HG03432 (cell line): ENCODE measurements at regions not wholly inside any gene's neighbourhood (a gene's known extent, or its start where the extent isn't known, plus 50 kb on each side); places are given as distances from the start of the nearest gene placed in this dataset.

Experiments
- ATAC-seq: cut with Tn5 transposase; IDR thresholded peaks from one replicate; pipeline ENCODE4 v1.9.1; 2021; ENCODE audit warnings: mild to moderate bottlenecking, moderate library complexity; ENCODE audit not compliant: unreplicated experiment

DNA sequence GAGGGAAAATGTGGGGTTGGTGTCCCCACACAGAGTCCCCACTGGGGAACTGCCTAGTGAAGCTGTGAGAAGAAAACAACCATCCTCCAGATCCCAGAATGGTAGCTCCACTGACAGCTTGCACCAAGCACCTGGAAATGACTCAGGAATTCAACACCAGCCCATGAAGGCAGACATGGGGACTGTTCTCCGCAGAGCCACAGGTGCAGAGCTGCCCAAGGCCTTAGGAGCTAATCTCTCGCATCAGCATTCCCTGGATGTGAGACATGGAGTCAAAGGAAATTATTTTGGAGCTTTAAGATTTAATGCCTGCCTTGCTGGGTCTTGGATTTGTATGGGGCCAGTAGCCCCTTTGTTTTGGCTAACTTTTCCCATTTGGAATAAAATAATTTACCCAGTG is 367.9 kb downstream of the FAM133A start:
- ATAC-seq, result no peak

- no peak for ATAC-seq
These were observed 371.7 kb downstream of the FAM133A start for GRCh38 chrX:94045724-94046123.

DNA sequence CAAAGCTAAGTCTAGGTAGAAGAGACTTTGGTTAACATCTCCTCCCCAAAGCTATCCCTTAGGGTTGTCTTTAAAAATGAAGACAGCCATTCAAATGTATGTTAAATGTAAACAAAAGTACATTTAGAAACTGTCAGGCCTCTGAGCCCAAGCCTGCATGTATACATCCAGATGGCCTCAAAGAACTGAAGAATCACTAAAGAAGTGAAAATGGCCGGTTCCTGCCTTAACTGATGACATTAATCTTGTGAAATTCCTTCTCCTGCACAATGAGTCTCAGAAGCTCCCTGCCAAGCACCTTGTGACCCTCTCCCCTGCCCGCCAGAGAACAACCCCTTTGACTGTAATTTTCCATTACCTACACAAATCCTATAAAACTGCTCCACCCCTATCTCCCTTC is 377.9 kb downstream of the FAM133A start:
- ATAC-seq, result no peak

DNA sequence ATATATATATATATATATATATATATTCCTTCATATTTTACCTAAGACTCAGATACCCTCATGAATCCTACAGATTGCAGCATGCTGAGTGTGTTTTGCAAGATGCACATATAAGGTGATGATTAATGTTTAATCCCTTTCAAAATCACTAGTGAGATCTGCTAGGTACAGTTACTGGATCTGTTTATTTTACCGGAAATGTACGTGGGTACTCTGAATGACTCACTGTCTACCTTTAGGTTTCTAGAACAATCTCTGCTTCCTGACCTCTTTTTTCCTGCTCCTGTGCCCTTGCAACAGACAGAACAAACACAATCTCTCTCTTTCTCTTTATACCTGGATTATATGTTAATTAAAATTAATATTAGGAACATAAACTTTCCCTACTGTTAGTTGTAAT is 379.6 kb downstream of the FAM133A start:
- ATAC-seq, result no peak

DNA sequence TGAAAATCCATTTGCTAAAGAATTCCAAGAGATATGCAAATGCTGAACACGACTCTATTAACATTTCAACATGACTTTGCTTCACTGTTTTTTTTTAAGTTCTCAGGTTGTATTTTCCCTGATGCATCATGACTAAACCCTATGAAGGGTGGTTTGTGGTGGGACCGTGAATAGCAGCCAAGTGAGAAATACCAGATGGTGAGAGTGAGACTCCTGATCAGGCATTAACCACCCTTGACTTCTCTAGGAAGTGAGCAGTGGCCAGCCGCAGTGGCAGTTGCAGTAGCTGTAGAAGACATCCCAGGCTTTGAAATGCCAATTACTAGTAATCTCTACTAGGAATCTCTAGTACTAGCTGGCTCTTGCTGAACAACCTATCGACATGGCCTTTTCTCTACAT is 383.4 kb downstream of the FAM133A start:
- ATAC-seq, result no peak

DNA sequence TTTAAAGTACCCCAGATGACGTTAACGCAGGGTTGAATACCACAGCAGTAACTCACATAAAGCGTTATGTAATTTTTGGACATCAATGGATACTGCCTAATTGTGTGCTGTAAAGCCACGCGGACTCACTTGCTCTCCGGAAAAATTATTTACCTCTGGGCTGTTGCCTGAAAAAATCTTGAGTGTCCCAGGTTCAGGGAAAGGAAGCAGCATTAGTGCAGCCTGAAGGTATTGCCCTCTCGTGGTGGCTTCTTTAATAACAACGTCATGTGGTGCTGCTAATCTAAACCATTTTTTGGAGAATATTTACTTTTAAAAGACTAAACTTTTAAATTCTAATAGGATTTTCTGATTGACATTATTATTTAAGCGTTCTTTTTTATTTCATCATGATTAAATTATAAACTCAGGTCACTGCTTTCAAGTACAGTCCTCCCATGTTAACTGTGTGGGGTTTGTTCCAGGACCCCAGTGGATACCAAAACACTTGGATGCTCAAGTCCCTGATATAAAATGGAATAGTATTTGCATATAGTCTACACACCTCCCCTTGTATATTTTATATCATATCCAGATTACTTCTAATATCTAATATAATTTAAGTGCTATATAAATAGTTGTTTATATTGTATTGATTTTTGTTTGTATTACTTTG is 384.8 kb downstream of the FAM133A start:
- no peak for ATAC-seq

DNA sequence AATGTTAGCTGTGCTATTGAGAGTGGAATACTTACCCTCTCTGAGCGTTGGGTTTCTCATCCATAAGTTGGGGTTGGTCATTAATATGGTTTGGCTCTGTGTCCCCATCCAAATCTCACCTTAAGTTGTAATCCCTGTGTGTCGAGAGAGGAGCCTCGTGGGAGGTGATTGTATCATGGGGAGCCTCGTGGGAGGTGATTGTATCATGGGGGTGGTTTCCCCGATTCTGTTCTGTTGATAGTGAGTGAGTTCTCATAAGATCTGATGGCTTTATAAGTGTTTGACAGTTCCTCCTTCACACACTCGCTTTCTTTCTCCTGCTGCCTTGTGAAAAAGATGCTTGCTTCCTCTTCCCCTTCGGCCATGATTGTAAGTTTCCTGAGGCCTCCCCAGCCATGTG is 391.1 kb downstream of the FAM133A start:
- ATAC-seq, result no peak

DNA sequence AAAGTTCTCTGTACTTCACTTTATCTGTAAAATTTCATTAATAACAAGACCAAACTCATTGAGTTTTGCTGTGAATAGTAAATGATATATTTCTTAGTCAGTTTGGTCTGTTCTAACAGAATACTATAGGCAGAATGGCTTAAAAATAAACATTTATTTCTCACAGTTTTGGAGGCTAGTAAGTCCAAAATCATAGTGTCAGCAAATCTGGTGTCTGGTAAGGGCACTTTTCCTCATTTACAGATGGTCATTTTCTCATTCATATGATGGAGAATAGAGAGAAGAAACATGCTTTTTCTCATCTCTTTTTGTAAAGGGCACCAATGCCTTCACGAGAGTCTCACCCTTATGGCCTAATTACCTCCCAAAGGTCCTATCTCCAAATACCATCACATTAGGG is 415.1 kb downstream of the FAM133A start:
- no peak for ATAC-seq

DNA sequence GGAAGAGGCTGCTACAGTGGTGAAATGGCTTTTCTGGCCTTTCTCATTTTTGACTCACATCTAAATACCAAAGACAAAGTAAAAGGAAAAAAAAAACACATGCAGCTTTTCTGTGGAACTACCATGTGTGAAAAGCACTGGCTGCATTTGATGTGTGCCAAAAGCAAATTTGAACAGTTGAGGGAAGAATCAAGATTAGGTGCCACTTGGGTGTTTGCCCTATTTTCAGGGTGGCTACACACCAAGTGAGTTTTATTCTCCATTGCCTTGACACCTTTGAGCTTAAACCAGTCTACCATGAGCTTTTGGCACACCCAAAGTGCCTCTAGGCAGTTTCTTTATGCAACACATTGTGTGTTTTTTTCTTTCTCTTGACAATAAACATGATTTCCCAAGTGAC is 423.9 kb downstream of the FAM133A start:
- no peak for ATAC-seq

GRCh38 chrX:94107981-94108380 is 434.0 kb downstream of the FAM133A start:
- no peak for ATAC-seq

- ATAC-seq, result no peak
These were observed 440.4 kb downstream of the FAM133A start for GRCh38 chrX:94114362-94114761.

DNA sequence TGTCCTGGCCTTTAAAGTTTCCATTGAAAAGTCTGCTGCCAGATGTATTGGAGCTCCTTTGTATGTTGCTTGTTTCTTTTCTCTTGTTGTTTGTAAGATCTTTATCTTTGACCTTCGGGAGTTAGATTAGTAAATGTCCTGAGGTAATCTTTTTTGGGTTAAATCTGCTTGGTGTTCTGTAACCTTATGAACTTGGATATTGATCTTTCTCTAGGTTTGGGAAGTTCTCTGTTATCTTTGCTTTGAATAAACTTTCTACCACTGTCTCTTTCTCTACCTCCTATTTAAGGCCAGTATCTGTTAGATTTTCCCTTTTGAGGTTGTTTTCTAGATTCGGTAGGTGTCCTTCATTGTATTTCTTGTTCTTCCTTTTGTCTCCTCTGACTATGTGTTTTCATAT is 447.8 kb downstream of the FAM133A start:
- ATAC-seq, result no peak

- no peak for ATAC-seq
These were observed 449.1 kb downstream of the FAM133A start for GRCh38 chrX:94123062-94123461.

- no peak for ATAC-seq
These were observed 489.0 kb downstream of the FAM133A start for GRCh38 chrX:94162971-94163370.

DNA sequence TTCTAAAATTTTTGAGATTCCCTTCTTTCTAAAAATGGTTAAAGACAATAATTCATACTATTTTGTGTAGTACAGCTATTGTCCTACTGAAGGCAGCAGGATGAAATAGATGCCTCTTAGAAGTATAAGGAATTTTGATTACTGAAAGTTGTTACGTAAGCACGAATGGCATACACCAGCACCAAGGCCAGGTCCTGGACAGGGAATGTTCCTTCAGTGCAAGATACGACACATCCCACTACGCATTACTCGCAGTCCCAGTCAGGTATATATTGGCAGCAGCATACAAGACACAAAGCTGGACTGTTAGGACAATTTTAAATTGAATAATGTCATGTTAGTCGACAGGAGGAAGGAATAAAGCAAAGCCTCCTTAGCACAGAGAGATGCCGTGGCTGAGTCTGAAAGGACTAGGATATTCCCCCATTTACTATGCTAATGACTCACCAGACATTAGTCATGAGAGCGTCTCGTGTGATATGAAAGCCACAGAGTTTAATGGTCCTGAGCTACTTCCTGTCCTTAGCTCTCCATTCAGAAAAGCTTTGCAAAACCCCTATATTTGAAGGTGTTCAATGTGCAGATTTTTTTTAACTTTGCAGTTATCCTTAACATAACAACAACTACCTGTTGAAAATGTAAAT is 504.3 kb downstream of the FAM133A start:
- peak; percentile 48 for ATAC-seq

- ATAC-seq, result no peak
These were observed 530.5 kb downstream of the FAM133A start for GRCh38 chrX:94204524-94204923.

GRCh38 chrX:94216738-94217137 is 542.7 kb downstream of the FAM133A start:
- ATAC-seq, result no peak

GRCh38 chrX:94252211-94252610 is 578.2 kb downstream of the FAM133A start:
- ATAC-seq, result no peak

- no peak for ATAC-seq
These were observed 582.4 kb downstream of the FAM133A start for GRCh38 chrX:94256396-94256795.

DNA sequence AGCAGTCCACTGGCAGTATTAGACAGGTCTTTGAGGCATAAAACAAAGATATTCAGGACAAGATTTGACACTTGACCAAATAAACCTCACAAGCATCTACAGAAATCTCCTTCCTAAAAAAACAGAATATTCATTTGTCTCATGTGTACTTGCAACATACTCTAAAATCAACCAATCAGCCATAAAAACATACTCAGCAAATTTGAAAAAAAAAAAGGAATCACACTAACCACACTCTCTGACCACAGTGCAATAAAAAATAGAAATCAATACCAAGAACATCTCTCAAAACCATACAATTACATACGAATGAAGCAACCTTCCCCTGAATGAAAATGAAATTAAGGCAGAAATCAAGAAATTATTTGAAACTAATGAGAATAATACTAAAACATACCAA is 591.3 kb downstream of the FAM133A start:
- no peak for ATAC-seq

- ATAC-seq, result no peak
These were observed 614.3 kb downstream of the FAM133A start for GRCh38 chrX:94288325-94288724.

DNA sequence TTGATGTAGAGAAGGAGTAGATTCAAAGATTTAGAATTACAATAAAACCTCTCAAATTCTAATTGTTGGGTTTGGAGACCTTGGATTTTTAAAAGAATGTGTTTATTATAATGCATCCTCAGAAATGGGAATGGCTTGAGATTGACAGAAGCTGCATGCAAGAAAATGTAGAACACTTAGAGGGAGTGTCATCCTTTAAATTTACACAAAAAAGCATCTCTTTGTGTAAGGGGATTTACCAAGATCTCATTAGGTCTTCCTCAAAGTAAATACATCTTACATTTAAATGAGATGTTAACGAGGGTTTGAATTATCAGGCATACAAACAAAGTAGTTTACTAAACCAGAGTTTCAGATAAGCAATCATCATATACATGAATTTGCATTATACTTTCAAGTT is 615.0 kb downstream of the FAM133A start:
- ATAC-seq, result no peak

DNA sequence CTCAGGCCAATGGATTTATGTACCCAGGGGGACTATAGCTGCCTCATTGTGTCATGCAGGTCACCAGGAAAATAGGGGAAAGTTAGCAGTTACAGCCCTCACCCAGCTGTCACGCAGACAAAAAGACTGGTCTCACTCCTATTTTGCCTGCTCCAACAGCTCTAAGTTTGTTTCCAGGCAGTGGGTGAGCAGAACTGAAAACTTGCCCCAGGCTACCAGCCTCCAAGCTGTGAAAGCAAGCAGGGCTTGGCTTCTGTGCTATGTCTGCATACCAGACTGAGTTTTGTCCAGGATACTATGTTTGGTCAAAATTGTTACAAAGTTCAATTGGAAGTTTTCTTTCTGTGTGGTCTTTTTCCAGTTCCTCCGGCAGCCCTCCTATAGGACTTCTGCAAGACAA is 628.4 kb downstream of the FAM133A start:
- ATAC-seq, result no peak
